Erythroblast (primary cell): ENCODE measurements at regions not wholly inside any gene's neighbourhood (a gene's known extent, or its start where the extent isn't known, plus 50 kb on each side); places are given as distances from the start of the nearest gene placed in this dataset.
"Not testable (repeated sequence)": the region's sequence is repeated elsewhere in the genome, so short reads cannot be mapped to it uniquely, and the experiment has no call there.

Source experiments
- DNase-seq, 2 experiments: peaks; one replicate each; lab custom pipeline; 2025; lab: John Stamatoyannopoulos, UW
- GATA1 ChIP-seq: IDR thresholded peaks from 2 replicates; pipeline ENCODE4 v1.6.1; 2011; ENCODE audit warnings: low read depth, mild to moderate bottlenecking, control low read depth, low read length, moderate library complexity
- POLR2A ChIP-seq: IDR thresholded peaks from 2 replicates; pipeline ENCODE4 v1.6.1; 2011; ENCODE audit warnings: mild to moderate bottlenecking, low read length

DNA sequence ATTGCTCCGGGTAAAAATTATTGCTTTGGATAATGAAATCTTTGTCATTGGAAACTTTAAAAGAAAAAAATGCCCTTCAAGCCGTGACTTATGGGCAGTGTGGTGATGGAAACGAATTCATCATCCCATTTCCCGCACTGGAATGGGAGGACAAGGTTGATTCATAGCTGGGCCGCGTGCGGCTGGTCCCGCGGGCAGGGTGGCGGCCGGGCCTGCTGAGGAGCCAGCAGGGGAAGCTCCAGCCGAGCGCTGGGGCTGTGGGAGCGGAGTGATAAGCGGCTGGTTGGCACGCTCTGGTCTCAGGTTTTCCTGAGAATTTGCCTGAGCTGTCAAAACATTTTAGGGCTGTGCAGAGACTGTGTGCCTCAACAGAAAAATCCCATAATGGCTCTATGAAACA, 351.7 kb downstream of the CDC5L start:
- no peak for DNase-seq
- TF ChIP-seq POLR2A (no peak), GATA1 (no peak)

DNA sequence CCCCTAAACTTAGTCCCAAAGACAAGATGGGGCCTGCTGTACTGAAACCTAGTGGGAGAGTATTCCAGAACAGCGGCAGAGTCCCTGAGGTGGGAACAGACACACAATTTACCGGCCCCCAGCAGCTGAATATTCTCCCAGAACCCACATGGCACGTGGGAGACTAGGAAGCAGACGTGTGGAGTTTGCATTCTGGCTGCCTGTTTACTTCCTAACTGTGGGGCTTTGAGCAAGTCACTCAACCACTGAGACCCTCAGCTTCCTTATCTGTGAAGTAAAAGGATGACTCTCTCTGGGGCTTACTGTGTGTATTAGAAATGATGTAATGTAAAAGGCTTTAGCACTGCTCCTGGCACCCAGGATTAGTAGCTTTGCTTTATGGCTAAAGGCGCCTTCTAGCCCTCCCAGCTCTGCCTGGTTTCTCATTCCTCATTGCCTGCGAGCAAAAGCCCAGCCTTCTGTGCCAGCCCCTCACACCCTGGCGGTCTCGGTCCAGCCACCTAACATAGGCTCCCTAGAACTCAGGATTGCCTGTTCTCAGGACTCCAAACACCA, 353.1 kb downstream of the CDC5L start:
- DNase-seq: no peak
- no peak for TF ChIP-seq GATA1
- TF ChIP-seq POLR2A: no peak

DNA sequence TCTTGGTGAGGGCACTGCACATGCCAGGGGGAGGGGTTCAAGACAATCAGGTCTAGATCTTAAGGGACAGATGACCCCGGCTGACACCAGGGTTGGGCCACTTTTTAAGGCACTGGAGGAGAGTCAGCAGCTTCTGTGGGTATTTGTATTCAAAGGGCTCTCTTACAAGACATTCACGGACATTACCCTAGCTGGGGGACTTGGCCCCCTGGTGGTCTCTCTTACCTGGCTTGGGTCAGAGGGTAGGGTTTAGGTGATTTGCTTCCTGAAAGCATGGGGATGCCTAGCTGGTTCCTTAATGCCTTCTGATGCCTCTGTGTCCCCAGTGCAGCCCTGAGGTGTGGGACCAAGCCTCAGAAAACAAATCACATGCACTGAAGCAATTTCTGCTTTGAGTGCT, 354.7 kb downstream of the CDC5L start:
- no peak for DNase-seq
- no peak for TF ChIP-seq GATA1
- TF ChIP-seq POLR2A: no peak

DNA sequence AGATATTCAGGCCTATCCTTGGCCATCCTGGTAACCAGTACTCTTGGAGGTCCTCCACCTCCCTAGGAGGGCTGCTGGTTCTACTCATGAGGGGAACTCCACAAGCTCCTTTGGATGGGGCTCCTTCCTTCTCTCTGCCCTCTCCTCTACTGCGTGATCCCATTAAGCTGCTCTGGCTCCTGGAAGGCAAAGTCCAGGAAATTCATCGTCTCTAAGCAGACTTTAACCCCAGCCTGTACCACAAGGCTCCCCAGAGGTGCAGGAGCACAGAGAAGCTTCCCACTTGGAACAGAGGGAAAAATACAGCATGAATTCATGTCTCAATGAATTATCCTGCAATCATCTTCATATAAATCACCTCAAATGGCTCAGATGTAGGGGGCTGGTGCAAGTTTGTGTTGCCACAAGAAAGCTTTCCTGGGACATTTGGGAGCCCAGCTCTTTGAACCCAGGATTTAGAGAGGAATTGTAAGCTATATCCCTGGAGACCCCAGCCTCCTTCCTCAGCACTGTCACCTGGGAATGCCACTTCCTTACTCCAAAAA, 355.4 kb downstream of the CDC5L start:
- TF ChIP-seq GATA1 (no peak), POLR2A (no peak)
- DNase-seq: no peak

DNA sequence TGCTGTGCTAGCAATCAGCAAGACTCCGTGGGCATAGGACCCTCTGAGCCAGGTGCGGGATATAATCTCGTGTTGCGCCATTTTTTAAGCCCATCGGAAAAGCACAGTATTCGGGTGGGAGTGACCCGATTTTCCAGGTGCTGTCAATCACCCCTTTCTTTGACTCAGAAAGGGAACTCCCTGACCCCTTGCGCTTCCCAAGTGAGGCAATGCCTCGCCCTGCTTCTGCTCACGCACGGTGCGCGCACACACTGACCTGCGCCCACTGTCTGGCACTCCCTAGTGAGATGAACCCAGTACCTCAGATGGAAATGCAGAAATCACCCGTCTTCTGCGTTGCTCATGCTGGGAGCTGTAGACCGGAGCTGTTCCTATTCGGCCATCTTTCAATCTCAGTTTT, 372.6 kb downstream of the CDC5L start:
- DNase-seq: not testable (repeated sequence)

DNA sequence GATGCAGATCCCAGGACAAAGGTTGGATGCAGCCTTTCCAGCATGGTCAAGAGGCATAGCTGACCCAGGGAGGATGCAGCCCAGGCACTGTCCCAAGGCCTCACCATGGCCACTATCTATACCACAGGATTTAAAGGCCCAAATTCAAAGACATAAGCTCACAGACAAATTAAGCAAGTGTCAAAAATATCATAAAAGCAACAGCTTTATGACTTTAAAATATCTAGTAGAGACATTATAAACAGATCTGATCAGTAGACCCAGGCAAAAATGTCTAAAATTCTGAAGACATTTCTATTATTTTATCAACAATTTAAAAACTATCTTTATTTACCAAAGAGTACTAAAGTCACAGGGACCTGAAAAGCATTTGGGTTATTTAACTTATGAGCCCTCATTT, 373.5 kb downstream of the CDC5L start:
- TF ChIP-seq POLR2A: no peak
- TF ChIP-seq GATA1: no peak
- DNase-seq: no peak

DNA sequence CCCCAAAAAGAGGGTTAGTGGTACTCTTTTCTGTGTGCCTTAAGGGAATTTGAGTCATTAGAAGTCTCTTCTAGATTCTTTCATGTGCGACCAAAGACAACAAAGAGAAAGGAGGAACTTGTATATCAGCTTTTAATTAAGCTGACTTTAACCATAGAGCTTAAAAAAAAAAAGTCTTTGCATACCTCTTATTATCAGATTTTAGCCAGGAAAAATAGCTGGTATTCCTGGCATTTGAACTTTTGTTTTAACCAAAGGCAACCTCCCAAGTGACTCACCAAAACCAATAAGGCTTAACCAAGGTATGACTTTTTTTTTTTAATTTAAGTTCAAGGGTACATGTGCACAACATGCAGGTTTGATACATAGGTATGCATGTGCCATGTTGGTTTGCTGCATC, 375.0 kb downstream of the CDC5L start:
- DNase-seq: no peak
- TF ChIP-seq POLR2A (no peak), GATA1 (no peak)

DNA sequence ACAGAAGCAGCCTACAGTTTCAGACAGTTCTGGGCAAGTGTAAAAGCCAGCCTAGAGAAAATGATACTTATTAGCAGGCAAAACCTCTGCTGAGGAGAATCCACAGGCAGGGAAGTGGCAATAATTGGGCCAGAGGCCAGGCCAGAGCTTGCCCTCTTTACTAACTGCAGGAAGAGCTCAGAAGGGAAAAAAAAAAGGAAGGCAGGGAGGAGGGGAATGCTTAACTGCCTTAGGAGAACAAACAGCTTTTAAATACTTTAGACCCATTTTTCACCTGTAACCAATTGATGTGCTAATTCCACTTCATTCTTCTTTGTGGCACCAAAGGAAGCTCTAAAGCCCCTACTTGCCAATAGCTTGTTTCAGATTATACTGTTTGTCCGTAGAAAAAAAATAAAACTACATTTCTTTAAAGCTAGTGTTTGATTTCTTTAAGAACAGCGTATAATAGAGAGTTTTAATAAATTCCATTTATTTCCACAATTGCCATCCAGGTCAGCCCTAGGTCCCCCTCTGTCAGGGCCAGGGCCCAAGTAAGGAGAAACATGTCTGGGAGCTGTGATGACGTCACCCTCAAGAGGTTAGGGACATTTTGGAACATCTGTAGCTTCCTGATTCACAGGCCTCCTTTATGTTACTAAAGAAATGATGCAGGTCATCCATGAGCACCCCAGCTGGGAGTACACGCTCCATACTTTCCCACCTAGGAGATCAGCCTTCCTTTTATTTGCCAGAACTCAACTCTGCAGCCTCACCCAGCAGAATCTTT, 384.3 kb downstream of the CDC5L start:
- TF ChIP-seq POLR2A (no peak), GATA1 (no peak)
- DNase-seq: no peak

DNA sequence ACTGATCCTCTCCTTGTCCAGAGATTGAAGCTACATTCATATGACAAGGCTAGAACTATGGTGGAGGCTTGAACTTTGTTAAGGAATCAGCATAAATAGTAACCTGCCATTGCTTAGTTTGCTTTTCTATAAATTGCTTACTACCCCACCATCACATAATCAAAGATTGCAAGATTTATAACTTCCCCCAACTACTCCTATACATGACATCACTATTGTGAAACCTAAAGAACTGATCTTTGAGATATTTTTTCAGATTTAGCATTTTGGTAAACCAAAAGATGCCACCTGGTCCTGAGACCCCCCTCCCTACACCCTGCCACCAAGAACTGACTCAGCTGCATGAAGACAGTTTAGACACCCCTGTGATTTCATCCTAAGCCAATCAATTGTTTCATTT, 385.3 kb downstream of the CDC5L start:
- DNase-seq: no peak
- TF ChIP-seq POLR2A: no peak
- TF ChIP-seq GATA1: no peak

DNA sequence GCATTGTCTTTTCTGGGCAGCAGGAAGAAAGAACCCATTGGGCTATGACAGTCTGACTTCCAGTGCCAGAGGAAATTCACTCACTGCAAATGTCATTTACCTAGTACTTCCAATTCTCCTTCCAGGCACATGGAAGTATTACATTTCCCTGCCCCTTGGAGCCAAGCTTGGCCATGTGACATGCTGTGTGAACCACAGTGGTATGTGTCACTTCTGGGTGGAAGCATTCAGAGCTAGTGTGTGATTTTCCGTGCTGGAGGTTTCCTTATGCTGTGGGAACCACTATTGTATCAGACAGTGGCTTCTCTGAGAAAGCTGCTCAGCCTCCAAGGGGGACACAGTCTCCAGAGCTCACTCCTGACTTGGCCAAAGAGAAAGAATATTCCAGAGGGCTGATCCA, 387.6 kb downstream of the CDC5L start:
- DNase-seq: no peak
- TF ChIP-seq GATA1 (no peak), POLR2A (no peak)

DNA sequence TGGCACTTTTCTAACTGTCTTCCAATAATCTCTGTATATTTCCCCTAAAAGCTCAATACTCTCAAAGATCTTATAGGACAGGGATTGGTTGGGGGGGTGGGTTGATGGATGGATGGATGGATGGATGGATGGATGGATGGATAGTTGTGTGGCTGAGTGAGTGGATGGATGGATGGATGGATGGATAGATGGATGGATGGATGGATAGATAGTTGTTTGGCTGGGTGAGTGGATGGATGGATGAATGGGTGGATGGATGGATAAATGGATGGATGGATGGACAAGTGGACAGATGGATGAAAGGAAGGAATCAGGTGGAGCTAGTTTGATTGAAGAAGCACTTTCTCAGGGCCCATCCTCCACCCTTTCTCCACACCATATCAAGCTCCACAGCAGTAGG, 388.8 kb downstream of the CDC5L start:
- DNase-seq: no peak
- TF ChIP-seq POLR2A: no peak
- TF ChIP-seq GATA1: no peak

DNA sequence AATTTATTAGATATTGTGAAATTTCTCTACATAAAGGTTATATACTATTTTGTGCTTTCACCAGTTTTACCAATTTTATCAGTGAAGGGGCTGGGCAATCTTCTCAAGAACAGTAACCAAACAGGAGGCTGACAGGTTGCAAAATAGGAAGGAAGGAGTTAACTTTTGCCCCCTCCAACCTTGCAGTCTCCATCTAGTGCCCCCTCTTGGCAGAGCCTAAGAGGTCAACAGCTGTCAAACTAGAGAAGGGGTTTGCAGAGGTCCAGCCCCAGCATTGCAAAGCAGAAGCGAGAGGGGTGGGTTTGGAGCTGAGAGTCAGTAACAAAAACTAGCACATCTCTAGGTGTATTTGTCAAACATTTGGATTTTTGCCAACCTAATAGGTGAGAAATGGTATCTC, 391.0 kb downstream of the CDC5L start:
- TF ChIP-seq GATA1 (no peak), POLR2A (no peak)
- DNase-seq: no peak
